GM10266 (cell line): ENCODE measurements at regions not wholly inside any gene's neighbourhood (a gene's known extent, or its start where the extent isn't known, plus 50 kb on each side); places are given as distances from the start of the nearest gene placed in this dataset.

Experiments
- DNase-seq: peaks from one replicate; pipeline ENCODE4 v3.0.0; 2012; ENCODE audit errors: extremely low spot score
- CTCF ChIP-seq: IDR thresholded peaks from 2 replicates; pipeline ENCODE4 v1.5.1; 2012; ENCODE audit warnings: mild to moderate bottlenecking, low read depth; ENCODE audit not compliant: control insufficient read depth, insufficient read depth; ENCODE audit errors: missing control alignments

GRCh38 chr1:218666263-218666662 is 321.1 kb downstream of the TGFB2 start:
- TF ChIP-seq CTCF = no peak
- no peak for DNase-seq

DNA sequence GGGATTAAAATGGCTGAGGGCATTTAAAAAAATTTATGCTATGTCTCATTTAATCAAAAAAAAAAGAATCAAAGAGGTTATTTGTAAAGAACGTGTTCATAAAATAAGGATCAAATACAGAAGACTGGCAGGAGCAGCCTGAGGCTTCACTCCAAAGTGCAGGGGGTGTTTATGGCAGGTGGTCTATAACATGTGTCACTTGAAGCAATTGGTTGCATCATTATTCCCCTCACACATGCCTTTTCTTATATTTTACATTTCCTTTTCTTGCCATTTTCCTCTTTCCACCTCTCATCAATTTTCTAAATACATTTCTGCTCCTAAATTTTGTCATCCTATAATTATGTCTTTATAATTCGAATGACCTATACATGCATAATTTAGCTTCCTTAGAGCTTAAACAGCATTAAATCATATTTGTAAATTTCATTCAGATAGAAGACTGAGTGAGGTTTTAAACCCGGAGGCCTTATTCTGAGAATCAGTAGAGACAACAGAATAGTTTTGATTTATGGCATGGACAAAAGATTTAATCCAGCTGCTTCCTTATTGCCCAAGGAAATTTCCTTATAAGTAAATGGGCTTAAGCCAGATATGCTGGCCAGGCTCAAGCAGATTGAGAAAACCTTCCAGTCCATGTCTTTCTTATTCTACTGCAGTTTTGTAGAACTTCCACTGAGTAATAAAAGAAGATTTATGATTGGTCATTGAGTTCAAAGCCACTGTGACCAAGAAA is 322.8 kb downstream of the TGFB2 start:
- TF ChIP-seq CTCF = no peak
- no peak for DNase-seq

DNA sequence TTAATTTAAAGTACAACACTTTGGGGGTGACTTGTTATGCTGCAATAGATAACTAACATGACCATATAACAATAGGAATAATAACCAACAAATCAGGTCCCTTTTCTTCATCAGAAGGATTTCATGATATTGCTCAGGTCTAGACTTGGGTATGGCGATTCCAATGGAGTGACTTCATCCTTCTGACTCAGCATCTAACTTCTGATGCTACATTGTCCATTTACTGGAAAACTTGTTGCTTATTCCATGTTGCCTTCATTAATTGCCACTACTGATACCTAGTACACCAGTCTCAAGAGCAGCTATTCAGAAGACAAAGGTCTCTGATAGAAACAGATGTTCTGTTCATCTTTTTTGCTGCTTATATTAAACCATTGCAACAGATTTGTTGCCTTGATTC is 324.3 kb downstream of the TGFB2 start:
- TF ChIP-seq CTCF = no peak
- no peak for DNase-seq

DNA sequence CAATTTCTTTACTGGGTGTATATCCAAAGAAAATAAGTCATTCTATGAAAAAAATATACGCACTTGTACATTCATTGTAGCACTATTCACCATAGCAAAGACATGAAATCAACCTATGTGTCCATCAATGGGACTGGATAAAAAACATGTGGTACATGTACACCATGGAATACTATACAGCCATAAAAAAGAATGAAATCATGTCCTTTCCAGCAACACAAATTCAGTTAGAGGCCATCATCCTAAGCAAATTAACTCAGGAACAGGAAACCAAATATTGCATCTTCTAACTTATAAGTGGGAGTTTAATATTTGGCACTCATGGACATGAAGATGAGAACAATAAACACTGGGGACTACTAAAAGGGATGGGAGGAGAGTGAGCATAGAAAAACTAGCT is 325.7 kb downstream of the TGFB2 start:
- TF ChIP-seq CTCF = no peak
- no peak for DNase-seq

DNA sequence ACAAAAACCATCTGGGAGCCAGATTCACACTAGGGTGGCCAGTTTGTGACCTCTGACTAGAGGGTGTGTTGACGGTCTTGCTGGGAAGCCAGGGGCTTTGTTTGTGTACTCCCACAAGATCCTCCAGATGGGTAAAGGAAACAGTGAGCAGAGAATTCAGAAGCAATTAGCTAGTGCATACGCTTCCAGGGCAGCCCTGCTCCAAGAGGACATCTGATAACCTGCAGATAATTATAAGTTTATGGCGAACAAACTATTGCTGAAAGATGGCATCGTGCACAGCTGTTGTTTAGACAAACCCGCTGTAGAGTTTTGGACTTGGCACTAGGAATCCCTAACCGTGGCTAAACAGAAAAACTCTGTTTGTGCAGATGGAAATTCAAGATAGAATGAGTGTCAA is 326.4 kb downstream of the TGFB2 start:
- TF ChIP-seq CTCF = no peak
- DNase-seq = no peak

DNA sequence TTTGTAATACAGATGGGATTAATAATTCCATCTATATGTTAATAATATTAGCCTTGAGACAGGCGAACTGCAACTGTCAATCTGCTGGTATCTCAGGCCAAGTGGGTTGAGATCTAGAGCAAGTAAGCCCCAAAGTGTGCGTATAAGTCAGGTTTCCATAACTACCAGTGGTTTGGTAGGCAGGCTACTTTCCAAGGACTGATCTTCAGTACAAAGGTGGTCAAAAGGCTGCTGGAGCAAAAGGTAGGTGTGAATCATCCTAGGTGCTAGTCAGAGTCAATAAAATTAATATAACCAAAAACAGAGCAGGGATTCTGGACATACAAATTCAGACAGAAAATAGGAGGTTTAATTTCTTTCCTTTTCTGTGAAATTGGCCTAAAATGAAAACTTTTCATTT is 328.0 kb downstream of the TGFB2 start:
- TF ChIP-seq CTCF = no peak
- no peak for DNase-seq

GRCh38 chr1:218674280-218674773 is 329.2 kb downstream of the TGFB2 start:
- no peak for DNase-seq
- TF ChIP-seq CTCF = no peak
